ENCODE measurements at regions not wholly inside any gene's neighbourhood (a gene's known extent, or its start where the extent isn't known, plus 50 kb on each side); places are given as distances from the start of the nearest gene placed in this dataset.
A peak's percentile ranks its signal among the peaks of the same experiment; 100 is the strongest.

DNA sequence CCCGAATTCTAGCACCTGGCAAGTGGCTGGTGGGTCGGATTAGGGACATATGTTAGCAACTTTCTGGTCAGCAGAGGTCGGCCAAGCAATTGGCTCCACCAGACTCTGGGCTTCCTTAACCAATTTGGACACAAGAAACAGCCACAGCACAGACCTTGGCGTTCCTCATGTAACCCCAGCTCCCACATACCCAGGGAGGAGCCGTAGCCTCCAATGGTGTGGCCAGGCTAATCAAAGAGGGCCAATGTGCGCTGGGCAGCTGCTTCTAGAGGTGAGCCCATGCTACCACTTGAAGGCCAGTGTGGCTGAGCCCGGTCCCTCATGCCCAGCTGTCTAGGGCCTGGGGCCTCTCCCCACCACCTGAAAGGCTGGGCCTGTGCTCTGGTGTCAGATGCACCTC, 82.5 kb upstream of the MSX1 start:
- intact Hi-C loops (cut with micrococcal nuclease): no loop called here
- no peak for ATAC-seq
- no peak for DNase-seq

DNA sequence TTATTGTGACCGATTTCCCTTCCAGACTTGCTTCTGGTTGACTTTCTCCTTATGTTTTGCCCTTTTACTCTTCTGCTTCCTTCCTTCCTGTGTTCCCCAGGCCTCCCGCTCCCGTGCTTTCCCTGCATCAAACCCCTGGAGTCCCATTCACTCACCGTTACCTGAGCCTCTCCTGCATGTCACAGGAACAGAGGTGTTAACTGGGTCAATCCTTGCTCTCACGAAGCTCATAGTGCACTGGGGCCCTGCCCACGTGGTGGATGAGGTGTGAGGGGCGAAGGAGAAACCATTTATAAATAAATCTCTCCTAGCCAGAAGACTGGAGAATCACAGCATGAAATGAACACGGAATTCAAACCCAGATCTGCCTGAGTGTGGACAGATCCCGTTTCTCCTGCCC, 83.1 kb upstream of the MSX1 start:
- no peak for ATAC-seq
- DNase-seq: no peak
- intact Hi-C loops (cut with micrococcal nuclease): no loop called here

DNA sequence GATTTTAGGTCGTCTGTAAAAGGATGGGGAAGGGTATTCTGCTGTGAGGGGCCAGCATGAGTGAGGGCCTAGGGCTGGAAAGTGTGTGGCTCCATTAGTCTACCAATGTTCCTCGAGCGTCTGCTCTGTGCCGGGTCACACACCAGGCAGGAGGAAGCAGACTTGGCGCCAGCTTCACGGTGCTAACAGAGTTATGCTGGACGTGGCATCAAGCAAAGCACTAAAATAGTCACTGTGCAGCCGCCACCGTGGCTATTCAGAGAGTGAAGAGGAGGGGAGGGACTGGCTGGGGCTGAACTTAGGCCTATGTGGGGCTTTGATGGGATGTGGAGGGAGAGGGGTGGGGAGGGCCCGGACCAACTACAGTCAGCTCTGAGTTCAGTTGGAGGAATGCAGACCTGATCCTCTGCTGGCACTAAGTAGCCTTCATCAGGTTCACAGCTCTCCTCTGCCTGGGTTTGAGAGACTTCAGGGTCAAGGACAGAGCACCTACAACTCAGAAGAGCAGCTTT, 83.9 kb upstream of the MSX1 start:
- ATAC-seq (peak; percentile 98), DNase-seq (peak; percentile 73)
- intact Hi-C loops (cut with micrococcal nuclease): no loop called here

DNA sequence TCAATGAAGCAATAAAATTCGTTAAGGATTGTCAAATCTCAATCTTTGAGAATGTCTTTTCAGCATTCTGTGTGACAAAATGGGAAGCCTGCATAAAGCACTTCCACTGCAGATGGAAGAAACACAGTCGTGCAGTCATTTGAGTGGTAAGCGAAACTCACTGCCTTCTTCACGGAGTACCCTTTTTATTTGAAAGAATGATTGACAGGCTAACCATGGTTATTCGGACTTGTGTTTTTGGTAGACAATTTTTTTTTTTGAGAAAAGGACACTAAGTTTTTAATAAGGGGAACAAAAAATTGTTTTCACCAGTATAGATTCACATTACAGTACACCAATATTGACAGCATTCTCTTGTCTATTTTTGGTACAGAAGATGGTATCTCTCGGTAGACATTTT, 86.9 kb upstream of the MSX1 start:
- ATAC-seq (no peak), DNase-seq (no peak)
- intact Hi-C loops (cut with micrococcal nuclease): no loop called here

DNA sequence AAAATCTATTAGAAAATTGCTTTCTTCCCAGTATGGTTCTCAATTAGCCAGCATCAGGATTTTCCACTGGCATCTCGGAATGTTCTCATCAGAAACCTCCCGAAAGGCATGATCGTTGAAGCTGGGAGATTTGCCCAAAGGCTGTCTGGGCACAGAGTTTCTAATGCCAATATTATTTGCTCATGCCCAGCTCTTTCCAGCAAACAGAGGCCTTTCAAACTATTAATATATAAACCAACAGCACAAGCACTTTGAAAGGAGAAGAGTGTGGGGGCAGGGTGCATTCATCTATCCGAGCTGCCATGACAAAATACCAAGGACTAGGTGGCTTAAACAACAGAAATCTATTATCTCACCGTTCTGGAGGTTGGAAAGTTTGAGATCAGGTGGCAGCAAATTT, 88.3 kb upstream of the MSX1 start:
- ATAC-seq (no peak), DNase-seq (no peak)
- intact Hi-C loops (cut with micrococcal nuclease): no loop called here

DNA sequence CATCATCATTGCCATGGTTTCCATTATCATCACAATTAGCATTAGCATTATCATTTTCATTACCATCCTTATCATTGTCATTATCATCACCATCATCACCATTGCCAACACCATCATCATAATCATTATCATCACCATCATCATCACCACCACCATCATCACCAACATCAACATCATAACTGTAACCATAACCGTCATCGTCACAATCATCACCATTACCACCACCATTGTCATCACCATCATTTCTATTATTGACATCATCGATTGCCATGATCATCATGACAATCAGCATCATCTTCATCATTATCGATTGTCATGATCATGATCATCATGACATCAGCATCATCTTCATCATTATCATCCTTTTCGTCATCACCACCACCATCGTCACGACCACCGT, 88.9 kb upstream of the MSX1 start:
- intact Hi-C loops (cut with micrococcal nuclease): no loop called here
- ATAC-seq (no peak), DNase-seq (no peak)

DNA sequence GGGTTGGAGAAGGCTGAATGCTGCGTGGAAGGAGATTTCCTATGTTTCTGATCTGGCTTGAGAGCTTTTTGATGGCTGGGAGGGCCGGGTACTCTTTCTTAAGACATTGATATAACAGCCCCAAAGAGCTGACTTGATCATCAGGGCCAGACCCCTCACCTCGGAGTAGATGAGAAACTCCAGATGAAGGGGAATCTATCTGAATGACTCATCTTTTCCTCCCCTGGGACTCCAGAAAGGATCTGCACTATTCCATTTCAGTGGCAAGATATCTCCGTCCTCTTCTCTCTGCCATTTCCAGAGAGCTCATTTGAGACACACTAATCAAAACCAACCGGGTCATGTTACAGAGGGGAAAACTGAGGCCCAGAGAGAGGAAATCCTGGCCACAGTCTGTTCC, 92.9 kb upstream of the MSX1 start:
- ATAC-seq (no peak), DNase-seq (no peak)
- intact Hi-C loops (cut with micrococcal nuclease): no loop called here

DNA sequence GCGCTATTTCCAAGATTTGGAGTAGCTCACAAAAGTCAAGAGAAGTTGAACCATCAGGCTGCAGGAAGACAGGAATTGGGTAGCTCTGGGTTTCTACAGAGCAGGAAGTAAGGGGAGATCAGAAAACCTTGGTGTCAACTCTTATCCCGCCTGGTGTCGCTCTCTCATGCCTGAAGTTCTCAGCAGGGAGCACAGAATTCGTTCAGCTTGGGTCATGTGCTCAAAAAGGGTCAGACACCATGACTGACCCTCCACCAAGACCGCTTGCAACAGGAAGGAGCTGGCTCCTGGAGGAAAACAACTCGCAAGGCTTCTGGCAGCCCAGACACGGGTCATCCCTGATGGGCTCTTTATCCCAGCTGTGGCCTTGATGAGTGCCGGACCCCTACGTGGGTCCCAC, 93.7 kb upstream of the MSX1 start:
- intact Hi-C loops (cut with micrococcal nuclease): no loop called here
- ATAC-seq: no peak
- no peak for DNase-seq

DNA sequence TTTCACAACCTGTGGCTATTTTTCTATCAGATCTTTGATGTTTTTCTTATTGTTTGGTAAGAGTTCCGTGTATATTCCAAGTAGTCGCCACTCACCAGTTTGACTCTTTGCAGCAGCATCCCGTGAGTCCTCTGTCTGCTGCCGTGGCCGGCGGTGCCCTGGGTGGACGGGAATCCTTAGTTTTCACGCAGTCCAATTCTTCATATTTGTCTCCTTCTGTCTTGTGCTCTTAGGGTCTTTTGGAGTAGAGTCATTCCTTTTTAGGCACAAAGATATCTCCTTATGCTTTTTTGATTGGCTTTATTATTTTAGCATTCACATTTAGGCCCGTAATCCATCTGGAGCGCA, 94.9 kb upstream of the MSX1 start:
- no peak for DNase-seq
- ATAC-seq: no peak
- intact Hi-C loops (cut with micrococcal nuclease): no loop called here

DNA sequence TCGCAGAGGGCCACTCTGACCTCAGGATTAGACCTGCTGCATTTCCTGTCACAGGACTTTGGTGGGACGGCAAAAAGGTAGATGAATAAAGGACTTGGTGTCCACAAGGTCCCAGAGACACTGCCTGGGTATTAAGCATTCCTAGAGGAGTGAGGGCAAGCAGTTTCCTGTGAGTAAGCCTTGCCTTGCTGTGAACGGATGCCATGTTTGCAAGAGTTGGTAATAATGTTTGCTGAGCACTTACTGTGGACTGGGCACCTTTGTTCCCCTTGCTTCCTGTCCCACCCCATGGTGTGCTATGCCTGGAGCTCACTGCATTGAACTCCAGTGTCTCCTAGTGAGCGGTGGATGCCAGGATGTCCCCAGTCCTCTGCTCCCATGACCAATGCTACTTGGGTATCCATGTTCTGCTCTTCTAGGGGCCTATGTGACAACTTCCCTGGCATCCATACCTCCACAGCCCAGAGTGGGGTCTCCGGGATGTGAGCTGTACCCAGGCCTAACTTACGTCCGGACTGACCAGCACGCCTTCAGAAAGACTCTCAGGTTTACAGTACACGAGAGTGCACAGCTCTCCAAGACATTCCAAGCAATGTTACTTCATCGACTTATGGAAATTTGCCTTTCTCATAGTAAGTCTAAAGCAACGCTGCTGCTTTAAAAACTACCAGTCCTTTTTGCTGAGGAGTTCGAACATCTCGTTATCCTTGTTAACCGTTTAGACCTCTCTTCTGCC, 95.5 kb upstream of the MSX1 start:
- DNase-seq (no peak), ATAC-seq (no peak)
- intact Hi-C loops (cut with micrococcal nuclease): no loop called here

DNA sequence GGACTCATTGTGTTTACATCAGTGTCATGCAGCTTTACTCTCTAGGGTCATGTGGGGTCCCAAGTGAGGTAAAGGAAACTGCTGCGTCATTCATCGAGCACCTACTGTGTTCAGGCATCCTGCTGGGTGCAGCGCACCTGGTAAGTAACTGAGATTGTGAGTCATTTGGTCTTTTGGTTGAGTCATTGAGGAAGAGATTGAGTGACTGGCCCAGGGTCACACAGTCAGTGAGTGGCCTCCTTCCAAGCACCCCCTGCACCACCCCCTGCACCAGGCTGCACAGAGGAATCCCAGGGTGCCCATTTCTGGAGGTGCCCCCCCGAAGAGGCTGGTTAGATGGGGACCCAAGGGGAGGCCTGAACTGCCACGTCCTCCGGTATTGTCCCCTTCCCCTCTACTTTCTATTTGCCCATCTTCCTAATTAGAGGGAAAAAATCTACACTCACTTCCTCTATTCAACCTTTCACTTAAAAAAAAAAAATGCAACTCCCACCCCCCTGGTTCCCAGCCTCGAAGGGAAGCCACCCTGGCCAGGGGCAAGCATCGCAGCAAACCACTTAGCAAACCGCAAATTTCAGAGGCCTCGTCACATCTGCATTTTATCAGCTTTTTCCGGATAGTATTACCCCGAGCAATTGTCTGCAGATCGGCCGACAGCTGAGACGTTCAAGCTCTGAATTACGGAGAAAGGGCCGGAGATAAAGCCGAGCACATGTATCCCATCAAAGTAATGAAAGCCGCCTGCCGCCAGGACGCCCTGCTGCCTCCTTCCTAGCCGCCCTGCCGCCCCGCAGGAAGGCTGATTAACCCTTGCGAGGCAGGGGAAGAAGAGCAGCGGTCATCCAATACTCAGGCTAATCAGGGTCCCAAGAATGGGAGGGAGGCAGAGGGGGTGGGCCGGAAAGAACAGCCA, 96.3 kb upstream of the MSX1 start:
- intact Hi-C loops (cut with micrococcal nuclease): no loop called here
- no peak for ATAC-seq
- DNase-seq: no peak

DNA sequence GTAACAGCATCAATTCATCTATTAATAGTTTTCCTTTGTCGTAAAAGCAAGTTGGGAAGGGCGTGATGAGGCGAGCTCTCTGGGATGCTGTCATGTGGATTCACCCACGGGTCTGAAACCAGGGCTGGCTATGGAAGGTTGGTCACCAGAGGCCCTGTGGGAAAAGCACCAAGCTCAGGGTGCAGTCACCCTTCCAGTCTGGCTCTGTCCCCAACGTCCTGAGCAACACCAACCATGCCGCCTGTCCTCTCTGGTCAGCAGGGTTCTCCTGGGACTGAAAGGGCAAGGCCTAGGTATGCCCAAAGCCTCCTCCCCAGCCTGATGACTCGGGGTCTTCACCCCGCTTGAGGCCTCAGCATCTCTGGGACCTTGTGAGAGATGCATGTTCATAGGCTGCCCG, 97.2 kb upstream of the MSX1 start:
- ATAC-seq (no peak), DNase-seq (no peak)
- intact Hi-C loops (cut with micrococcal nuclease): no loop called here

DNA sequence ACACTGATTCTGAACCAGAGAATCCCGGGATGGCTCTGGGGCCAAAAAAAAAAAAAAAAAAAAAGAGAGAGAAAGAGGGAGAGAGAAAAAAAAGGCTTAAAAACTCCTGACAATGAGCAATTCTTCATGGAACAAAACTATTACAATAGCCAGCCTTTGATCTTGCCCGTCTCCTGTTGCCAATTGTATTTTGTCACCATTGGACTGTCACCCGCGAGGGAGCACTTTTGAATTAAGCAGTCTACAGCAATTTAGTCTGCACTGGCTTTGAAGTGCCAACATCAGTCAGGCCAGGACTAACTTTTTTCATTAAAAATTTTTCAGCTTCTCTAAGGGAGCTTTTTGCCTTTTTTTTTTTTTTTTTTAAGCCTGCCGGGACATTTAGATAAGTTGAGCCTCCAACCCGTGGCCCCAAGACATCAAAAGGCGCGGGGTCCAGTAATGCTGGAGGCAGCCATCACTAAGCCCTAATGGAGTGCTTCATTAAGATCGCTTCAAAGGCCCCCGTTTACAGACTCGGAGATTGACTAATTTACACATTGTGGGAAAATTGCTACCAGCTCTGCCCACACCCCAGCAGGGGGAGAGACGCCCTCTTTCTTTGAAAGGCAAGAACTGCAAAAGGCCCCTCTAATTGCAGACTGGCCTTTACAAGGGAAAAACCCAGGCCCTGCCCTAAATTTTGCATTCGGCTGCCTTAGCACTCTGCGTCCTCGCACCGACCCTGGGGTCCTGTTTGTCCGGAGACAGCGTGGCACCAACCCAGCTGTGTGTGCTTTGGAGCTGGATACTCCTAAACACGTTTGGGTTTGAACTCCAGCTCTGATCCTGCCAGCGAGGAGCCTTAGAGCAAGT, 98.1 kb upstream of the MSX1 start:
- ATAC-seq: no peak
- intact Hi-C loops (cut with micrococcal nuclease): no loop called here
- no peak for DNase-seq

DNA sequence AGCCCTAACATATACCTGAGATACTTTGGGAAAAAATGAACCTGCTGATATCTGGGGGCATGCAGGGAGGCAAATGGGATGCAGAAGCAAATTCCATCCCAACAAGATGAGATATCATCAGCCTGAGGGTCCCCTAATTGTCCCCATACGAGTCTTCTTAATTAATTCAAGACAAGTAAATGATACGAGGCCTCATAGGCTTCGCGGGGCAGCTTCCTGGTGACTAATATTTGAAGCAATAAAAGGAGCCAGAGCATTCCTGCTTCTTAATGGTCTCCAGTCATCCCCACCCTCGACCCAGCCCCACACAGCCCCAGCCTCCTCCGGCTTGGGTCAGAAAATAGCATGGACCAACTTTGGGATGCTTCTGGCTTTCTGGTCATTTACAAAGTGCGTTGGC, 99.6 kb upstream of the MSX1 start:
- ATAC-seq: no peak
- intact Hi-C loops (cut with micrococcal nuclease): no loop called here
- no peak for DNase-seq

DNA sequence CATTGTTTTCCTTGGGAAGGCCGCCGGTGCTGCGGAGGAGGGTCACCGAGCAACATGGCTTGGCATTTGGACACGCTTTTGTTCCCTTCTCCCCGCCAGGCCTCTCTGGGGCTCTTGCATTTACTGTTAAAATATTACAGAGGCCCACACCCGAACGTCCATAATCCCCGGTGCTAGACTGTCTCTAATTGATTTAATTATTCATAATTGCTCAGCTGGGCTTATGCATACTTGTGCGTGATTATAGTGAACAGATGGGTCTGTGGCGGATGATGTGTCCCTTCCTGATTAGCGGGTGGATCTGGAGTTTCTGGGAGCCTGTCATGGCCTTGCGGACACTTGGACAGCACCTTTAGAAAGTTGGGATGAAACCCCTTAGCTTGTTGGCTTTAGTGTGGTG, 100.2 kb upstream of the MSX1 start:
- intact Hi-C loops (cut with micrococcal nuclease): no loop called here
- DNase-seq: no peak
- no peak for ATAC-seq

DNA sequence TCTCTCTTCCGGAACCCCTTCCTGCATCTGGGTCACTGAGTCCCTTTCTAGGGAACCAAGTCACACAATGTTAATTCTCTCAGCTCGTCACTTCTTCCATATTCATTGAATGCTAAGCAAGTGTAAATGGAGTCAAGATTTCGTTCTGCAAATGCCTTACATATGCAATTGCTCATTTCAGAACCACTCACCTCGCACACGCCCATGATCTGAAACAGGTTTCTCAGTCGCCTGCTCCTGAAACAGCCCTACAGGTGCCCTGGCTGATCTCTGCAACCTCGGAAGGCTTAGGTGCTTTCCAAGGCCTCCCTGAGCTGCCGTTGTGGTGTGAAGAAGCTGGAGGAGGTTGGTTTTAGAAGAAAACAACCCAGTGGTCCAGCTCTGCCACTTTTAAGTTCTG, 100.8 kb upstream of the MSX1 start:
- no peak for ATAC-seq
- intact Hi-C loops (cut with micrococcal nuclease): no loop called here
- no peak for DNase-seq

DNA sequence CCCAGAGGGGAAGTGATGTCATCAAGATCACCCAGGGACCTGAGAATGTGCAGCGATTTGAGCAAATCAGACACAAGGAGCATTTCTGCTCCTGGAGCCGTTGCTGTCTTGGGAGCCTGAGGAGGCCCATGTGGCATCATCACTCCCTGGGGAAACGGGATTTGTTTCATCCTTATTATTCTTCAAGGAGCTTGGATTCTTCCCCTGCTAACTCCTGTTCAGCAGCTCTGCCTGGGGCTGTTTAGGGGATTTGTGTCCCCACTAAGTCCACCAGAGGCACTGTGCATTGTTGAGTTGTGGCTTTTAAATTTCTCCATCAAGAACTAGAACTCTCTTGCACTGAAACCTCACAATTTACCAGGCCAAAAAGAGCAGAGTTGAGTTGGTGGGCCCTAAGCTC, 104.2 kb upstream of the MSX1 start:
- DNase-seq: no peak
- no peak for ATAC-seq

DNA sequence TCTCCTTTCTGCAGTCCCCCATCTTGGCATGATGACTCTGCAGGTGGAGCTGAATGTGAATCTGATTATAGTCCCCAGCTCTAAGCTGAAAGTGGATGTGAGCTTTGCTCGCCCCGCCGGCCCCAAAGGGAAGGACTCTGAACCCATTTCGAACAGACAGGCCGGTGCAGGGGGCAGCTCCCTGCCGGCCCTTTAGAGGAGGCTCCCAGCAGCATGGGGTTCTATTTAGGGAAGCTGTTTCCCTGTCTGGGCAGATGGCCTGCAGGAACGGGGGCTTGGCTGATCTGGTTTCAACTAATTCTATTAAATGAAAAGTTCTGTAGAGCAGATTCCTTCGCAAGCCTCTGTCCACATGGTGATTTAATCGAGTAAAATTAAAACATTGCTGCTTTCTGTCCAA, 104.8 kb upstream of the MSX1 start:
- ATAC-seq (no peak), DNase-seq (no peak)
- intact Hi-C loops (cut with micrococcal nuclease): no loop called here

More for the DNA sequence above, 104.2 kb upstream of the MSX1 start:
- intact Hi-C loops (cut with micrococcal nuclease): no loop called here

DNA sequence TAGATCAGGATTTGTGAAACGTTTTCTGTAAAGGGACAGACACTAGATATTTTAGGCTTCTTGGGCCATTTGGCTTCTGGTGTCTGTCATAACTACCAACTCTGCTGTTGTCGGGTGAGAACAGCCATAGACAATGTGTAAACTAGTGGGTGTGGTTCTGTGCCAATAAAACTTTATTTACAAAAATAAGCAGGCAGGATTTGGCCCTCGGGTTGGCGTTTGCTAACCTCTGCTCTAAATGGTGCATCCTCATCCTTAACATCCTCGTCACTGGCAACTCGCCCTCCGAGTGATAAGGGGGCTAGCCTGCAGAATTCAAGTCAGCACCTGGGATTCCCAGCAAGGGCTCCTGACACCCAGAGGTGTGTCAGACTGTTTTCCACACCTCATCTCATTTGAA, 105.8 kb upstream of the MSX1 start:
- DNase-seq (no peak), ATAC-seq (no peak)
- intact Hi-C loops (cut with micrococcal nuclease): no loop called here
